COLO668 (cell line): ENCODE measurements at regions not wholly inside any gene's neighbourhood (a gene's known extent, or its start where the extent isn't known, plus 50 kb on each side); places are given as distances from the start of the nearest gene placed in this dataset.
"Not testable (repeated sequence)": the region's sequence is repeated elsewhere in the genome, so short reads cannot be mapped to it uniquely, and the experiment has no call there.

Source experiments
- DNase-seq: peaks from one replicate; lab custom pipeline; 2025; ENCODE audit not compliant: unreplicated experiment; lab: John Stamatoyannopoulos, UW

DNA sequence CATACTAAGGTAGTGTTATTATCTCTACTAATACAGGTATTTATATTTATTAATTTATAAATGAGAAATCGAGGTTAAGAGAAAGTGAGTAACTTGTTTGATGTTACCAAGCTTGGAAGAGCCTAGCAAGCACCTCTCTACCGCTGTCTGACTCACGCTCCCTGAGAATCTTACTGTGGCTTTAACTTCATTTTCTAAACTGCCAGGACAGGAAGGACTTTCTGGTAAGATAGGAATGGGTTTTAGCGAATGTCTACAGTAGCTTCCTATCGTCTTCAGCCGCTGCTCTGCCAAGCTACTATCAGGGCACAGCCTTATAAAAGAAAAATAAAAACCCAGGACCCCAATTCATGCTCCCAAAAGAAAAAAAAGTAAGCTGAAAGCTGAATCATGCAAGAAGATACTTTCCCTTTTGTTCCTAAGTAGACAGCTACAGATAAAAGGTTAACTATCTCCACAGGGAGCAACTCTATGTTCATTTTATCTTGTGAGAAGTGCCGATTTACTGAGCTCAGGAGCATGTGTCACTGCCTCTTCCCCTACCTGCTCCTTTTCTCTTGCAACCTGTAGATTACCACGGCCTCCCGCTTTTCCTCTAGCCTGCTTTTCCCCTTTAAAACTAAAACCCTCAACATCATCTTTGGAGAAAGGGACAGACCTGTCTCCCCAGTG is 60.2 kb downstream of the THNSL1 start:
- no peak for DNase-seq

DNA sequence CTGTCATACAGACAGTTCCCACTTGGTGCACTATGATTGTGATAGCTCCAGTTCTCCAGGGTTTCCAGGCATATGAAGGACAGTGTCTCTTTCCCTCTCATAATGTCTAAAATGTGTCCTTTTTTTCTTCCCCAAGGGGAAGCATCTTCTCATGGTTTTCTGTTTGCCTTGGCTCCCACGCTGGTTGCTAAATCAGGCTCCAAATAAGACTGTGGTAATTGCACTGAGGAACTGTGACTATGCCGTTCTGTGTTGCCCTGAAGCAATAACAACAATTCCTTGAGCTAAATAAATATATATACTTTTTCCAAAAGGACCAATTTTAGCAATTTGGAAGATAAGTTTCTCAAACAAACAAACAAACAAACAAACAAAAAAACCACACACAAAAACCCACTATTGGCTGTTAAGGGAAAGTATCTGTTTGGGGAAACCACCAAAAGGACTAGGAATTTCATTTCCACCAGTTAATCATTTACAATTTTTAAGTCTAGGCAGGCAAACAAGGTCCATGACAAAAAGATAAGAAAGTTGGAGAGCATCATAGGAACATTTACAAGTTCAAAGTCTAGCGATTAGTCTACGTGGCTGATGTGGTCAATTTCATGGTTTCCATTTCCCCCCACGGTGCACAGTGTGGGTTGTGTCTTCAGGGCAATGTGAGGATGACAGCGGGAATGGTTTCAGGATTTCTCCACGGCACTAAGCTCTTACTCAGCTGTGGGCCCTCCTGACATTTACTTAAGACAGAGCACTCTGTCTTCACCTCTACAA is 62.4 kb downstream of the THNSL1 start:
- DNase-seq: no peak

DNA sequence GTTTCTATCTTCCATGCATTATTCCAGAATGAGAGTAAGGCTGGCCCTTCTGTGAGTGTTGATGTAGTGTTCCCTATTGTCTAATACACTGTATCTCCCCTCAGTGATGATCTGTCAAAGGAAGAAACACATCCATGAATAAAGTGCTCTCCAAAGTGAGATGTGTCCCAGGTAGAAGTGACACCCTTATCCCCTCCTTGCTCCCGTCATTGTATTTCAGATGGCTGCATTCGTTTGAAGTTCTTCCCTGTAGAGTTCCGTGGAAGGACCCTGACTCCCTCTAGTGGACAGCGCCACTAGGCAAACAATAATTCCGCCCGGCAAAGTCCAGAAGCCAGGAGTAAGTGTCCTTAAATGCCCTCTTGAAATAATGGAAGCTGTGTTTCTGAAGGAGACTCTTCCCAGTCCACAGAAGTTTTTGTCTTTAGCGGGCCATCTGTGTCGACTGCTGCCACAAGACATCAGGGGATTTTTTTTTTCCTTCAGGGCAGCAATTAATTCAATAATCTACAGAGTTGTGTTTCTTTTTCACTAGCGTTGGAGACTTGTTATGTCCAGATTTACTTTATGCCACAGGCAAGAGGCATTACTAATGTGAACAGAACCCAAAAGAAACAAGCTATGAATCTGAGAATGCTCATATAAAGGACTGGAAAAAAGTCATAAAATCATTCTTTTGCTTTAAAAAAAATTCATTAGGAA is 64.6 kb downstream of the THNSL1 start:
- peak; percentile 55 for DNase-seq

DNA sequence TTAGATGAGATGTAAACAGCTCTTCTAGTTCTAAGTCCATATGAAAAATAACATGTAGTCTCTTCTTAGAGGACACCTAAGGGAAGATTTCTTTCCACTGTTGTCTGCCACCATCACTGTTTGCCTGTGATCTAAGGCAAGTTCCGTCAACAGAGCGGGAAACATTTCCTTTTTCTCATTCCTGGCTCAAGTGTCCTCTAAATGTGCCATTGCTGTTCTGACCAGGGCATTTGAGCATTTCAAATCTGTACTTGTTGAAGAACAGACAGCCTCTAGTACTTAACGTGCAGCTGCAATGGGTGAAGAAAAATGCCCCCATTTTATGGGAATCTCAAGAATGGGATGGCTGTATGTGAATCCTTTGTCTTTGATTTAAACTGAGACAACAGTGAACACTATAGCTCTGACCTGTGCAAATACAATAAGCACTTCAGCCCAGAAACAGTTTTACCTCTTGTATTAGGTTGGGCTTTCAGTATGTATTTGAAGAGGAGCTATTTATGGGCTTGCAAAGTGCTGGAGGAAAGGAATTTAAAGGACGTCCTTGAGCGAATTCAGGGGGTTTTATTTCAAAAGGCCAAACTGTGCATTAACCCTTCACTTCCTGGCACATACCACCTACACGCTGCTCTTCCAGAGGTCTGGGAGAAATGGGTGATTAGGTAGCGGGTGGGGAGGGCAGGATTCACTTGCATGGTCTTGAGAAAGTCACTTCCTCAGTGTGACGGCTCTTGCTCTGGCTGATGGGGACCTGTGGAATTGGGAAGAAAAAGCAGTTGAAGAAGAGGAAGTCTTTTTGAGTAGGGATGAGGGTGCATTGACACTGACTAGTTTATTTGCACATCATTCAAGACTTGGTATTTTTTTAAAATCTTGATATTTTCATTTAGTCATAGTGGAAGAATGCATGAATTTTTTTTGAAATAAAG is 66.1 kb downstream of the THNSL1 start:
- DNase-seq: no peak

GRCh38 chr10:25083546-25084111 is 67.2 kb downstream of the THNSL1 start:
- DNase-seq: no peak

- DNase-seq: no peak
Measured at GRCh38 chr10:25084447-25084846, 68.0 kb downstream of the THNSL1 start.

DNA sequence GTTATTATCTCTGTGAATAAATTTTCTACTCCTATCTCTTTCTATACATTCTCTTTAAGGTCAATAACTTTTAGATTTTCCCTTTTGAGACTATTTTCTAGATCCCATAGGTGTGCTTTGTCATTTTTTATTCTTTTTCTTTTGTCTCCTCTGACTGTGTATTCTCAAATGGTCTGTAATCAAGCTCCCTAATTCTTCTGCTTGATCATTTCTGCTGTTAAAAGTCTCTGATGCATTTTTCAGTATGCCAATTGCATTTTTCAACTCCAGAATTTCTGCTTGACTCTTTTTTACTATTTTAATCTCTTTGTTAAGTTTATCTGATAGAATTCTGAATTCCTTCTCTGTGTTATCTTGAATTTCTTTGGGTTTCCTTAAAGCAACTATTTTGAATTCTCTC is 78.2 kb downstream of the THNSL1 start:
- DNase-seq: no peak

DNA sequence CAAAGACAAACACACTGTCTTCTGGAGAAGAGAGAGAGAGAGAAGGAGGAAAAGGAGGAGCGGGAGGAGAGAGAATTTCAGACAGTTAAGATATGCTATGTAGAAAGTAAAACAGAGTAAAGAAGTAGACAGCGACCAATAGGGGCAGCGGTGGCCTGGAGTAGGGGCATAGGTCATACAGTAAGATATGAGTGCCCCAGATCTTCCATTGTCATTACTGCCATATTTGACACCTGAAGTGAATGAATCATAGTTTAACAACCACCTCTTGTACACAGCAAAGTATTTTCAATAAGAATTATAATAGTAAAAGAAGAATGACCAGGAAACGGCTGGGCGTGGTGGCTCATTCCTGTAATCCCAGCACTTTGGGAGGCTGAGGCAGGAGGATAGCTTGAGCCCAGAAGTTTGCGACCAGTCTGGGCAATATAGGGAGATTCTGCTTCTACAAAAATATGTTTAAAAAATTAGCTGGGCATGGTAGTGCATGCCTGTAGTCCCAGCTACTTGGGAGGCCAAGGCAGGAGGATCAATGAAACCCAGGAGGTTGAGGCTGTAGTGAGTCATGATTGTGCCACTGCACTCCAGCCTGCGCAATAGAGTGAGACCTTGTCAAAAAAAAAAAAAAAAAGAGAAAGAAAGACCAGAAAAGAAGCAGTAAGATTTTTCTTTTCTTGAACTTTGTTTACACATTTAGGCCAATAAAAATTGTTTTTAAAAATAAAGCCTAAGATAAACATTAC is 77.0 kb upstream of the GPR158 start:
- DNase-seq: no peak

DNA sequence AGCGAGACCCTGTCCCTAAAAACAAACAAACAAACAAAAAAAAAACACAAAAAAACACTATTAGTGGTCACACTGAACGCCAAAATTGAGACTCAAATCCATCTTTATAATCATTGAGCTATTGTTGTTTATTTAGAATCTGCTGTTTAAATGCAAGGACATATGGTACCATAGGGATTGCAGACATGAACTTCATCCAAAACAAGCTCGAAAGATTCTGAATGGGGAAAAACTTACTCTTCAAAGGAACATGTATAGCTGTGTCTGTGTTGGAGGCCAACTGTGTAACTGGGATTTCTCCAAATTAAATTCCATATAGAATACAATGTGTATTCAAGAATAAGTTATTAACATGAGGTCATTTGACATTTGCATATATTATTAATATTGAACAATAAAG is 74.7 kb upstream of the GPR158 start:
- no peak for DNase-seq

- no peak for DNase-seq
Measured at GRCh38 chr10:25101461-25102146, 73.2 kb upstream of the GPR158 start.

- no peak for DNase-seq
Measured at GRCh38 chr10:25102147-25102822, 72.5 kb upstream of the GPR158 start.

- DNase-seq: no peak
Measured at GRCh38 chr10:25103703-25104102, 71.1 kb upstream of the GPR158 start.

- DNase-seq: no peak
Measured at GRCh38 chr10:25104441-25104840, 70.4 kb upstream of the GPR158 start.

DNA sequence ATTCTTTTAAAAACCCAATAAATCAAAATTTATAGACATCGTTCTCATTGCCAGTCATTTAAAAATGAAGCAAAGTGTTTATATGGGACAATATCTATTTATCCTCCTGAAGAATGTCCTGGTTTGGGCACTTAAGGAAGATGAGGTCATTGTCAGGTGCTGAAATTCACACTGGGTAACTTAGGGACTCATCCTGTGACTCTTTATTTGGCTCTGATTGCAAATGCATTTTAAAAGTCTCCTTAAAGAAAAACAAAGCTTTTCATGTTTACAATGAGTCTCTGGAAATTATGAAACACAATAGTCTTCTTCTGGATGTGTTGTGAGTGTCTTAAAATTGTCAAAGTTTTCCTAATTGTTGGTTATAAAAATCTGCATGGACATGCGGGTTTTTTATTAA is 69.5 kb upstream of the GPR158 start:
- no peak for DNase-seq

DNA sequence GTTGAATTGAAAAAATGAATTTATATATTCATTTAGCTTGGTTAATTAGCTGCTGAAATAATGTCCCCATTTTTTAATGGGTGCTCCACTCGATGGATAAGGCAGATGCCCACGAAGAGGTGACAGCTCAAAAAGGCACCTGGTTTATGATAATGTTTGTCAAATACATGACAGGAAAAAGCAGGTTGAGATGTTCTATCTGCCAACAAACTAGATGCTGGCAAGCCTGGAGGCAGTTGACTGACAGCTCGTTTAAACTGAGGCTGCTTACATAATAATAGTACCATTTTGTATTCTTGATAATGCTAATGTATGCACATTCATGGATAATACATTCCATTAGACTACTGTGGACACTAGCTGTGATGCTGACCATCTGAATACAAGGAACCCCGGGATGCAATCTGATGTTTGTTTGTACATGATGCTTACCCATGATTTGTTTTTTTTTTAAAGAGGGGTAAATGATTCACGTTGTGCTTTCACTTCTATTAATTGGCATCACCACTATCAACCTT is 69.0 kb upstream of the GPR158 start:
- no peak for DNase-seq

GRCh38 chr10:25107756-25108155 is 67.0 kb upstream of the GPR158 start:
- no peak for DNase-seq

DNA sequence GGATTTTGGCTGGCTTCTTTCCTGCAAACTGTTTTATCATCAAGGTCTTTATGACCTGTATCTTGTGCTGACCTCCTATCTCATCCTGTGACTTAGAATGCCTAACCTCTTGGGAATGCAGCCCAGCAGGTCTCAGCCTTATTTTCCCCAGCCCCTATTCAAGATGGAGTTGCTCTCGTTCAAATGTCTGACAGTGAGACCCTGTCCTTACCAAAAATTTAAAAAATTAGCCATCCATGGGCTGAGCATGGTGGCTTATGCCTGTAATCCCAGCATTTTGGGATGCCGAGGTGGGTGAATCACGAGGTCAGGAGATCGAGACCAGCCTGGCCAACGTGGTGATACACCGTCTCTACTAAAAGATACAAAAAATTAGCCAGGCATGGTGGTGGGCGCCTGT is 64.9 kb upstream of the GPR158 start:
- not testable (repeated sequence) for DNase-seq

DNA sequence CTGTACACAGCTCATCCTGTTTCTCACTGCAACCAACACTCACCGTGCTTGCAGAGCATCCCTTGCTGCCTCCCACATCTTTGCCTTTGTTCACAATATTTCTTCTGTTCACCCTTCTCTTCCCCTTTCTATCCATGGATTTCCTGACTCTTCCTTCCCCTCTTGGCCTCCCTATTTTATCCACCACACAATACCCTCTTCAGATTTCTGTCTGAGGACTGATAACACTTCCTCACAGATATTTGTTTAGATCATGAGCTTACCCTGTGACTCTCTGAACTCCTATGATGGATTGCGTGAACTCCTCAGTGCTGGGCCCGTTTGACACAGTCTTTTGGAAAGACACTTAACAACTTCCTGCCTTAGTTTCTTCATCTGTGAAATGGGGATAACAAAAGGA is 62.8 kb upstream of the GPR158 start:
- no peak for DNase-seq
